IMR-90 (cell line): ENCODE measurements at regions not wholly inside any gene's neighbourhood (a gene's known extent, or its start where the extent isn't known, plus 50 kb on each side); places are given as distances from the start of the nearest gene placed in this dataset.
"Not testable (repeated sequence)": the region's sequence is repeated elsewhere in the genome, so short reads cannot be mapped to it uniquely, and the experiment has no call there.

Experiments
- ATAC-seq: fragments of 200-7000 bp; cut with Tn5 transposase; 2 replicates; pipeline ENCODE4 v1.9.1; 2020; ENCODE audit warnings: low read depth, mild to moderate bottlenecking, moderate library complexity
- BruUV-seq: library from RNA; stranded (reverse); fragments of 400-500 nt; replicated peaks from 2 replicates; lab custom pipeline; 2021; lab: Mats Ljungman, UMichigan
- CTCF ChIA-PET: fragments of 300-600 bp; formaldehyde crosslinking; extraction: SDS; loops from one replicate; lab custom pipeline; 2021; ENCODE audit warnings: antibody characterized with exemption; lab: Yijun Ruan, JAX
- POLR2A ChIA-PET: fragments of 300-600 bp; sonication (Branson Sonifier 250); formaldehyde crosslinking; loops from one replicate; lab custom pipeline; 2022; ENCODE audit warnings: antibody characterized with exemption; ENCODE audit not compliant: unreplicated experiment; lab: Charles Lee
- DNase-seq: peaks from one replicate; pipeline ENCODE4 v3.0.0; 2013
- H2AFZ ChIP-seq: replicated peaks from 2 replicates; pipeline ENCODE3; 2013; ENCODE audit warnings: low read length, mild to moderate bottlenecking; ENCODE audit not compliant: poor library complexity
- H2AK5ac ChIP-seq: 2 replicates; pipeline ENCODE4 v1.6.1; 2013; ENCODE audit warnings: low read depth, low read length, inconsistent platforms
- H2AK9ac ChIP-seq: replicated peaks from 2 replicates; pipeline ENCODE3; 2013; ENCODE audit warnings: mild to moderate bottlenecking, low read depth, low read length, moderate library complexity; ENCODE audit not compliant: poor library complexity
- H2BK120ac ChIP-seq: 2 replicates; pipeline ENCODE4 v1.6.1; 2013; ENCODE audit warnings: low read depth, low read length, inconsistent platforms
- H2BK15ac ChIP-seq: 3 replicates; pipeline ENCODE4 v1.6.1; 2013; ENCODE audit warnings: low read depth, low read length, inconsistent platforms
- H2BK20ac ChIP-seq: 2 replicates; pipeline ENCODE4 v1.6.1; 2013; ENCODE audit warnings: low read depth, mild to moderate bottlenecking, inconsistent platforms, low read length, moderate library complexity
- H2BK5ac ChIP-seq: 2 replicates; pipeline ENCODE4 v1.6.1; 2013; ENCODE audit warnings: mild to moderate bottlenecking, low read depth, low read length, inconsistent platforms; ENCODE audit not compliant: poor library complexity, severe bottlenecking
- H3K14ac ChIP-seq: replicated peaks from 2 replicates; pipeline ENCODE4 v1.6.1; 2013; ENCODE audit warnings: low read depth, low read length, inconsistent platforms
- H3K18ac ChIP-seq: 2 replicates; pipeline ENCODE4 v1.6.1; 2013; ENCODE audit warnings: low read depth, low read length, control low read depth
- H3K23ac ChIP-seq: 2 replicates; pipeline ENCODE4 v1.6.1; 2013; ENCODE audit warnings: low read depth, low read length, inconsistent platforms
- H3K27ac ChIP-seq: 2 replicates; pipeline ENCODE4 v1.5.1; 2013; ENCODE audit warnings: mild to moderate bottlenecking, control low read depth, low read length; ENCODE audit not compliant: insufficient read depth
- H3K27me3 ChIP-seq: 2 replicates; pipeline ENCODE4 v1.6.1; 2013; ENCODE audit warnings: low read length; ENCODE audit not compliant: control insufficient read depth, insufficient read depth
- H3K36me3 ChIP-seq: 2 replicates; pipeline ENCODE4 v1.6.1; 2013; ENCODE audit warnings: low read length, mixed read lengths; ENCODE audit not compliant: control insufficient read depth, insufficient read depth
- H3K4ac ChIP-seq: 2 replicates; pipeline ENCODE4 v1.6.1; 2013; ENCODE audit warnings: low read depth, low read length, inconsistent platforms
- H3K4me1 ChIP-seq: 2 replicates; pipeline ENCODE4 v1.6.1; 2013; ENCODE audit warnings: low read length, mixed read lengths; ENCODE audit not compliant: control insufficient read depth, insufficient read depth
- H3K4me2 ChIP-seq: 2 replicates; pipeline ENCODE4 v1.6.1; 2013; ENCODE audit warnings: low read depth, mild to moderate bottlenecking, control low read depth, low read length, moderate library complexity
- H3K4me3 ChIP-seq: 2 replicates; pipeline ENCODE4 v1.5.1; 2013; ENCODE audit warnings: low read depth, mild to moderate bottlenecking, control low read depth, low read length, moderate library complexity; ENCODE audit not compliant: insufficient read depth
- H3K56ac ChIP-seq: 2 replicates; pipeline ENCODE4 v1.6.1; 2013; ENCODE audit warnings: low read length, inconsistent platforms; ENCODE audit not compliant: insufficient read depth; ENCODE audit errors: extremely low read depth
- H3K79me1 ChIP-seq, 2 experiments: 2 replicates each; pipeline ENCODE4 v1.6.1; 2013; ENCODE audit warnings: low read length in 2 of 2, inconsistent platforms in 1 of 2, low read depth in 1 of 2
- H3K9ac ChIP-seq: 2 replicates; pipeline ENCODE4 v1.6.1; 2013; ENCODE audit warnings: low read depth, low read length, control low read depth
- H3K9me1 ChIP-seq: 2 replicates; pipeline ENCODE4 v1.6.1; 2013; ENCODE audit warnings: low read length, inconsistent platforms; ENCODE audit not compliant: insufficient read depth
- H3K9me3 ChIP-seq: 2 replicates; pipeline ENCODE4 v1.6.1; 2013; ENCODE audit warnings: low read length; ENCODE audit not compliant: control insufficient read depth, insufficient read depth
- H4K20me1 ChIP-seq: 2 replicates; pipeline ENCODE4 v1.6.1; 2013; ENCODE audit warnings: low read length, inconsistent platforms; ENCODE audit not compliant: insufficient read depth
- H4K5ac ChIP-seq: 2 replicates; pipeline ENCODE4 v1.6.1; 2013; ENCODE audit warnings: mild to moderate bottlenecking, low read depth, low read length, control low read depth
- H4K8ac ChIP-seq, 2 experiments: 2 replicates each; pipeline ENCODE4 v1.6.1; 2013; ENCODE audit warnings: low read depth in 2 of 2, low read length in 2 of 2, control low read depth in 1 of 2, inconsistent platforms in 1 of 2
- H4K91ac ChIP-seq: 2 replicates; pipeline ENCODE4 v1.6.1; 2013; ENCODE audit warnings: low read depth, low read length, inconsistent platforms; ENCODE audit not compliant: insufficient read depth
- WGBS, 2 experiments: methylation state at CpG; one replicate each; pipeline versions ENCODE4 v1.1.5 to v1.1.7; 2013; ENCODE audit warnings: missing lambda C conversion rate in 2 of 2; ENCODE audit not compliant: insufficient read length in 1 of 2; ENCODE audit errors: extremely low coverage in 2 of 2; 5-methylcytosine and 5-hydroxymethylcytosine counted together
- dilution Hi-C: fragments of 300-500 bp; cut with HindIII; formaldehyde crosslinking; loops from one replicate; pipeline ENCODE4 v1.14.3; 2018; ENCODE audit warnings: low sequenced_read_pairs; ENCODE audit not compliant: unreplicated experiment
- in situ Hi-C: fragments of 300-500 bp; cut with MboI; formaldehyde crosslinking; loops from 3 replicates; pipeline ENCODE4 v1.14.3; 2019; ENCODE audit warnings: low sequenced_read_pairs, inconsistent platforms, mixed read lengths
- intact Hi-C: fragments of 100-400 bp; cut with micrococcal nuclease; formaldehyde crosslinking; loops from 2 replicates; pipeline ENCODE4 v1.10.0; 2022

- H4K20me1 ChIP-seq, H3K27ac ChIP-seq, ATAC-seq, DNase-seq, H3K9me3 ChIP-seq, H2AK9ac ChIP-seq, H4K8ac ChIP-seq, dilution Hi-C loops, H3K36me3 ChIP-seq, H3K9me1 ChIP-seq, H3K56ac ChIP-seq, H2BK15ac ChIP-seq, H3K4me3 ChIP-seq, H3K18ac ChIP-seq, BruUV-seq, H3K4me1 ChIP-seq, H3K27me3 ChIP-seq, H3K9ac ChIP-seq, H3K4me2 ChIP-seq, H2BK120ac ChIP-seq, POLR2A ChIA-PET, H4K5ac ChIP-seq, CTCF ChIA-PET, H3K14ac ChIP-seq, H2AK5ac ChIP-seq, H4K91ac ChIP-seq, H3K4ac ChIP-seq, H3K23ac ChIP-seq, H2BK20ac ChIP-seq, H2BK5ac ChIP-seq, intact Hi-C loops, H3K79me1 ChIP-seq, H2AFZ ChIP-seq, in situ Hi-C loops: not testable (repeated sequence)
- WGBS, 2 experiments: 94% methylated on average over 9 of the region's 46 CpGs; no CpG with 5 or more reads in 1 of the 2 experiments
Observed at GRCh38 chr10:65053831-65054351, 1532.7 kb downstream of the REEP3 start.

- intact Hi-C loops, H4K8ac ChIP-seq, H2AK5ac ChIP-seq, H3K4me2 ChIP-seq, H2BK5ac ChIP-seq, H3K9ac ChIP-seq, H3K14ac ChIP-seq, H3K9me1 ChIP-seq, H3K27ac ChIP-seq, H4K20me1 ChIP-seq, H2BK15ac ChIP-seq, H3K56ac ChIP-seq, H4K91ac ChIP-seq, POLR2A ChIA-PET, DNase-seq, H3K23ac ChIP-seq, H4K5ac ChIP-seq, ATAC-seq, H3K4me1 ChIP-seq, H2AFZ ChIP-seq, H2BK20ac ChIP-seq, dilution Hi-C loops, BruUV-seq, CTCF ChIA-PET, H3K36me3 ChIP-seq, H2BK120ac ChIP-seq, H3K79me1 ChIP-seq, H3K27me3 ChIP-seq, H3K18ac ChIP-seq, in situ Hi-C loops, H3K4me3 ChIP-seq, H3K9me3 ChIP-seq, H2AK9ac ChIP-seq, H3K4ac ChIP-seq: not testable (repeated sequence)
- 77% methylated on average over 7 of the region's 12 CpGs; no CpG with 5 or more reads in 1 of the 2 experiments for WGBS, 2 experiments
Observed at GRCh38 chr10:65054701-65055100, 1533.5 kb downstream of the REEP3 start.
